ENCODE measurements at regions not wholly inside any gene's neighbourhood (a gene's known extent, or its start where the extent isn't known, plus 50 kb on each side); places are given as distances from the start of the nearest gene placed in this dataset.

DNA sequence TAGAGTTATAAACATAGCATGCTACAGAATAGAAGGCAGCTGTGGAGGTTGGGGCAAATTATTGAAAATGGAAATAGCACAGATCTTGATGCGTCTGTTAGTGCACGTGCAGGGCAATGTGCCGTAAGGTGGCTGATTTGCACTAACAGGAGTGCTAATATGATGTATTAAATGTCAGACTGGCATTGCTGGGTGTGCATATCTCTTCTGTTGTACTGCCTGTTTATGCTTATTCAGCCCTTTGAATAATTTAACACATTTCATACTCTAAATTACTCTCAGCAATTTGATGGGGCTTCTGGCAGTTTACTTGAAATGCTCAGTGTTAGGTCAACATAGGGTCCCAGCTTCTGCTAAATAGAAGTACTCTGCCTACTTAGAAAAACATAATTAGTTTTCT lies 395.6 kb downstream of the MCTP2 start:
- no peak for DNase-seq (ENCODE audit: low spot score)
- ChIA-PET POLR2A (no interaction called here), CTCF (no interaction called here)
- no peak for ATAC-seq
- Mint-ChIP-seq H3K36me3 (no peaks in the 10 kb centered on the region), H3K4me3 (no peak overlapping the region), H3K27me3 (ENCODE audit: low read depth) (no peaks in the 10 kb centered on the region), H3K9me3 (no peaks in the 10 kb centered on the region), H3K4me1 (no peaks in the 10 kb centered on the region), H3K27ac (no peak overlapping the region)
- TF ChIP-seq USF2 (CRISPR knock-in tag; IDR thresholded peaks at IDR 0.05) (no peak), SP1 (CRISPR knock-in tag; conservative IDR thresholded peaks at IDR 0.05) (no peak), NFE2L1 (CRISPR knock-in tag; IDR thresholded peaks at IDR 0.05) (no peak), MXD4 (CRISPR knock-in tag; IDR thresholded peaks at IDR 0.05; ENCODE audit: borderline replicate concordance) (no peak), NR3C1 (CRISPR knock-in tag; conservative IDR thresholded peaks at IDR 0.05; ENCODE audit: low read depth) (no peak), ZNF317 (CRISPR knock-in tag; IDR thresholded peaks at IDR 0.05; ENCODE audit: borderline replicate concordance, low read depth) (no peak), TEAD4 (CRISPR knock-in tag; IDR thresholded peaks at IDR 0.05) (no peak), E2F1 (CRISPR knock-in tag; IDR thresholded peaks at IDR 0.05) (no peak), NR2C2 (CRISPR knock-in tag; IDR thresholded peaks at IDR 0.05) (no peak)
- TF ChIP-seq, protein P1, sequence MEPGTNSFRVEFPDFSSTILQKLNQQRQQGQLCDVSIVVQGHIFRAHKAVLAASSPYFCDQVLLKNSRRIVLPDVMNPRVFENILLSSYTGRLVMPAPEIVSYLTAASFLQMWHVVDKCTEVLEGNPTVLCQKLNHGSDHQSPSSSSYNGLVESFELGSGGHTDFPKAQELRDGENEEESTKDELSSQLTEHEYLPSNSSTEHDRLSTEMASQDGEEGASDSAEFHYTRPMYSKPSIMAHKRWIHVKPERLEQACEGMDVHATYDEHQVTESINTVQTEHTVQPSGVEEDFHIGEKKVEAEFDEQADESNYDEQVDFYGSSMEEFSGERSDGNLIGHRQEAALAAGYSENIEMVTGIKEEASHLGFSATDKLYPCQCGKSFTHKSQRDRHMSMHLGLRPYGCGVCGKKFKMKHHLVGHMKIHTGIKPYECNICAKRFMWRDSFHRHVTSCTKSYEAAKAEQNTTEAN (CRISPR knock-in tag; IDR thresholded peaks at IDR 0.05) = no peak
- TF ChIP-seq, protein P2, sequence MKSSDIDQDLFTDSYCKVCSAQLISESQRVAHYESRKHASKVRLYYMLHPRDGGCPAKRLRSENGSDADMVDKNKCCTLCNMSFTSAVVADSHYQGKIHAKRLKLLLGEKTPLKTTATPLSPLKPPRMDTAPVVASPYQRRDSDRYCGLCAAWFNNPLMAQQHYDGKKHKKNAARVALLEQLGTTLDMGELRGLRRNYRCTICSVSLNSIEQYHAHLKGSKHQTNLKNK (CRISPR knock-in tag; IDR thresholded peaks at IDR 0.05) = no peak

DNA sequence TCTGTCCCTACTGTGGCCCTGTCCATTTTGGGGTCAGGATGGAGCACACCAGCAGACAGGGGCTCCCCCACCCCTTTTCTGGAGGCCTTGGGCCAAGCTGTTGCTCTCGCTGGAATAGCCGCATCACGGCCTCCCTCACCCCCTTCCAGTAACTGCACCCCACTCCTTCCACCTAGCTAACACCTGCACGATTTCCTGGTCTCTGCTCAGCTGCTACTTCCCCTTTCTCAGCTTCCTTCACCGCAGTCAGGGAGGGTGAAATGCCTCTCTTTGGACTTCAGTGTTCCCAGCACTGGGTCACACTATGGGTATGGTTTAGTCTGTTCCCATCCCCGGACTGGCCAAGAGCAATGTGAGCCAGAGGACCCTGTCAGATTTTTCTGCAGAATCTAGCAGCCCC lies 400.2 kb downstream of the MCTP2 start:
- ChIA-PET POLR2A (no interaction called here), CTCF (interaction anchor here (1.0 kb wide), 1 partner anchor 49 kb away, joined by 3 read pairs; no protein-coding TSS in a partner anchor)
- Mint-ChIP-seq H3K4me1 (no peaks in the 10 kb centered on the region), H3K27me3 (ENCODE audit: low read depth) (no peaks in the 10 kb centered on the region), H3K36me3 (no peaks in the 10 kb centered on the region), H3K27ac (no peak overlapping the region), H3K4me3 (no peak overlapping the region), H3K9me3 (no peaks in the 10 kb centered on the region)
- ATAC-seq = no peak
- no peak for DNase-seq (ENCODE audit: low spot score)
- no peak for TF ChIP-seq ATF1 (CRISPR knock-in tag; IDR thresholded peaks at IDR 0.05)
- TF ChIP-seq ZNF671 (CRISPR knock-in tag; IDR thresholded peaks at IDR 0.05) = no peak
- no peak for TF ChIP-seq ZNF281 (CRISPR knock-in tag; IDR thresholded peaks at IDR 0.05)
- no peak for TF ChIP-seq GABPB1 (CRISPR knock-in tag; IDR thresholded peaks at IDR 0.05)
- no peak for TF ChIP-seq ZBTB21 (CRISPR knock-in tag; IDR thresholded peaks at IDR 0.05; ENCODE audit: borderline replicate concordance)
- TF ChIP-seq, protein P3, sequence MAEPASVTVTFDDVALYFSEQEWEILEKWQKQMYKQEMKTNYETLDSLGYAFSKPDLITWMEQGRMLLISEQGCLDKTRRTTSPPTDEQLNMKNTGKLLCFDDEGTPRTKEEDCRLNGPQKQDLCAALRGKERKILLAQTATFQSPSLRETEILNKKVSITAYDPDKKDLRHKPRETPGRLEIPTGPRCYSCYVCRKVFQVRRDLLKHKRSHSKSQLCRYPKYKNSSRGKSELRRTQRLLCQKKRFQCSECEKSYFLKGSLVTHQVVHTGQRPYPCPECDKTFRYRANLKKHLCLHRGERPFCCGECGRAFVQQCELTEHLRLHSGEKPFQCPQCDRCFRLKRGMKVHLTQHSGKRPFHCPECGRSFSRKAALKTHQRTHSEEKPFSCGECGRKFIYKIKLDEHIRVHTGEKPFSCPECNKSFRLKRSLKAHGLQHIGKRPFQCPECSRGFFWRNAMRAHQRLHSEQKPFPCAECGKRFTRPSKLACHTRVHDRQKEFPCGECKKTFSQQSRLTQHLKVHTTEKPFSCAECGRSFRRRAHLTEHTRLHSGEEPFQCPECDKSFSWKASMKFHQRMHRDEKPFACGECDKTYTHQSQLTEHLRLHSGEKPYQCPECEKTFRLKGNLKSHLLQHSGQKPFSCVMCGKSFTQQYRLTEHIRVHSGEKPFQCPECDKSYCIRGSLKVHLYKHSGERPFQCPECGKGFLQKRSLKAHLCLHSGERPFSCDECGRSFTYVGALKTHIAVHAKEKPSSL (CRISPR knock-in tag; conservative IDR thresholded peaks at IDR 0.05) = no peak
- no peak for TF ChIP-seq SMAD3 (CRISPR knock-in tag; IDR thresholded peaks at IDR 0.05; ENCODE audit: borderline replicate concordance)
- TF ChIP-seq, protein P4, sequence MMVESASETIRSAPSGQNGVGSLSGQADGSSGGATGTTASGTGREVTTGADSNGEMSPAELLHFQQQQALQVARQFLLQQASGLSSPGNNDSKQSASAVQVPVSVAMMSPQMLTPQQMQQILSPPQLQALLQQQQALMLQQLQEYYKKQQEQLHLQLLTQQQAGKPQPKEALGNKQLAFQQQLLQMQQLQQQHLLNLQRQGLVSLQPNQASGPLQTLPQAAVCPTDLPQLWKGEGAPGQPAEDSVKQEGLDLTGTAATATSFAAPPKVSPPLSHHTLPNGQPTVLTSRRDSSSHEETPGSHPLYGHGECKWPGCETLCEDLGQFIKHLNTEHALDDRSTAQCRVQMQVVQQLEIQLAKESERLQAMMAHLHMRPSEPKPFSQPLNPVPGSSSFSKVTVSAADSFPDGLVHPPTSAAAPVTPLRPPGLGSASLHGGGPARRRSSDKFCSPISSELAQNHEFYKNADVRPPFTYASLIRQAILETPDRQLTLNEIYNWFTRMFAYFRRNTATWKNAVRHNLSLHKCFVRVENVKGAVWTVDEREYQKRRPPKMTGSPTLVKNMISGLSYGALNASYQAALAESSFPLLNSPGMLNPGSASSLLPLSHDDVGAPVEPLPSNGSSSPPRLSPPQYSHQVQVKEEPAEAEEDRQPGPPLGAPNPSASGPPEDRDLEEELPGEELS (CRISPR knock-in tag; IDR thresholded peaks at IDR 0.05) = no peak
- TF ChIP-seq NR2C2 (CRISPR knock-in tag; IDR thresholded peaks at IDR 0.05) = no peak
